ENCODE measurements at regions not wholly inside any gene's neighbourhood (a gene's known extent, or its start where the extent isn't known, plus 50 kb on each side); places are given as distances from the start of the nearest gene placed in this dataset.
"Not testable (repeated sequence)": the region's sequence is repeated elsewhere in the genome, so short reads cannot be mapped to it uniquely, and the experiment has no call there.

DNA sequence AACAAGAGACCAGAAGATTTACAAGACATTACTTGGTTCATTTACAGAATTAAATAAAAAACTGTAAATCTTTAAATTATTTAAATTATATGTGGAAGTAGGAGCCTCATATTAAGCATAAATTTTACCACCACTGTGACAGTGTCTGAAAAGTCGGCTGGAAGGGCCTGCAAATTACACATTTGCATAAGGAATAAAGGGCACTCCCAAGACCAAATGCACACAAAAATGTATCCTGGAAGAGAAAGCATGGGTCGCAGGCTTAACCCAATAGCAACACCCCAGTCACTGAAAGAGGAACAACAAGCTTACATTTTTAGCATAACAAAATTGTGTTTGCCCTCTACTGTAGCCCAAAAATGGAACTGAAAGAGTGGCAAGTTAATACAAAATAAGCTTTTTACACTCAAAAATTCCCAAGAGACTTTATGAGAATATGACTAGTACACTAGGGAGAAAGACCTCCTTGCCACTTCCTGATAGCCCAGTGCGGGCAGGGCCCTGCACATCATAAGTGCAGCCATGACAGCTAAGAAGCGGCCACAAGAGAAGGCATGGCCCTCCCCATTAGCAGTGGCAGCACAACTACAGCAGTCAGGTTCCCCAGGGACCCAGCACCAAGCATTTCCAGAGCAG is 482.0 kb downstream of the DTWD2 start:
- CTCF ChIA-PET: no interaction called here
- H3K79me2 ChIP-seq (ENCODE audit: control insufficient read depth, insufficient read depth, low read length): no peaks in the 10 kb centered on the region
- POLR2A ChIA-PET: no interaction called here
- no peaks in the 10 kb centered on the region for H3K4me1 ChIP-seq (ENCODE audit: control insufficient read depth, extremely low read depth, insufficient read depth, low read length)
- no peaks in the 10 kb centered on the region for H3K27me3 ChIP-seq (ENCODE audit: control insufficient read depth in 2 of 2, insufficient read depth in 2 of 2, low read length in 2 of 2)
- H3K4me3 ChIP-seq (replicated peaks in 1 of 3; ENCODE audit: insufficient read depth in 1 of 3, low read depth in 1 of 3, low read length in 3 of 3): no peak overlapping the region
- peaks cover 3% of the 10 kb centered on the region for H3K9me3 ChIP-seq (replicated peaks; ENCODE audit: control insufficient read depth, insufficient read depth, low read length)
- no peak overlapping the region for H3K27ac ChIP-seq (ENCODE audit: insufficient read depth, low read depth, low read length)
- no peaks in the 10 kb centered on the region for H3K36me3 ChIP-seq (ENCODE audit: control insufficient read depth in 2 of 2, extremely low read depth in 1 of 2, insufficient read depth in 2 of 2, low read length in 2 of 2)
- intact Hi-C loops (cut with micrococcal nuclease): no loop called here
- no peaks in the 10 kb centered on the region for H3K9me1 ChIP-seq (replicated peaks; ENCODE audit: control insufficient read depth, extremely low read depth, insufficient read depth, low read length)
- no peak overlapping the region for H3K9ac ChIP-seq (replicated peaks; ENCODE audit: extremely low read depth, insufficient read depth, low read length)
- BruUV-seq (replicated peaks): no TSS peak
- H2AFZ ChIP-seq (ENCODE audit: low read depth, low read length): no peak overlapping the region
- DNase-seq (ENCODE audit: low read depth, low spot score) (no peak), FAIRE-seq (no peak)
- TF ChIP-seq POLR2A (IDR thresholded peaks at IDR 0.05; ENCODE audit: low read depth, low read length): no peak
- TF ChIP-seq, protein P1, sequence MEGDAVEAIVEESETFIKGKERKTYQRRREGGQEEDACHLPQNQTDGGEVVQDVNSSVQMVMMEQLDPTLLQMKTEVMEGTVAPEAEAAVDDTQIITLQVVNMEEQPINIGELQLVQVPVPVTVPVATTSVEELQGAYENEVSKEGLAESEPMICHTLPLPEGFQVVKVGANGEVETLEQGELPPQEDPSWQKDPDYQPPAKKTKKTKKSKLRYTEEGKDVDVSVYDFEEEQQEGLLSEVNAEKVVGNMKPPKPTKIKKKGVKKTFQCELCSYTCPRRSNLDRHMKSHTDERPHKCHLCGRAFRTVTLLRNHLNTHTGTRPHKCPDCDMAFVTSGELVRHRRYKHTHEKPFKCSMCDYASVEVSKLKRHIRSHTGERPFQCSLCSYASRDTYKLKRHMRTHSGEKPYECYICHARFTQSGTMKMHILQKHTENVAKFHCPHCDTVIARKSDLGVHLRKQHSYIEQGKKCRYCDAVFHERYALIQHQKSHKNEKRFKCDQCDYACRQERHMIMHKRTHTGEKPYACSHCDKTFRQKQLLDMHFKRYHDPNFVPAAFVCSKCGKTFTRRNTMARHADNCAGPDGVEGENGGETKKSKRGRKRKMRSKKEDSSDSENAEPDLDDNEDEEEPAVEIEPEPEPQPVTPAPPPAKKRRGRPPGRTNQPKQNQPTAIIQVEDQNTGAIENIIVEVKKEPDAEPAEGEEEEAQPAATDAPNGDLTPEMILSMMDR (IDR thresholded peaks at IDR 0.05; ENCODE audit: extremely low read depth in 1 of 2, insufficient read depth in 1 of 2, low read depth in 1 of 2, low read length in 2 of 2): no peak
- no peaks in the 10 kb centered on the region for H4K20me1 ChIP-seq (replicated peaks; ENCODE audit: control insufficient read depth, extremely low read depth, insufficient read depth, low read length)
- no peak overlapping the region for H3K4me2 ChIP-seq (ENCODE audit: insufficient read depth, low read length)
- dilution Hi-C loops (cut with MboI; ENCODE audit: extremely low pct_ligation_motif_present, low sequenced_read_pairs): no loop called here

DNA sequence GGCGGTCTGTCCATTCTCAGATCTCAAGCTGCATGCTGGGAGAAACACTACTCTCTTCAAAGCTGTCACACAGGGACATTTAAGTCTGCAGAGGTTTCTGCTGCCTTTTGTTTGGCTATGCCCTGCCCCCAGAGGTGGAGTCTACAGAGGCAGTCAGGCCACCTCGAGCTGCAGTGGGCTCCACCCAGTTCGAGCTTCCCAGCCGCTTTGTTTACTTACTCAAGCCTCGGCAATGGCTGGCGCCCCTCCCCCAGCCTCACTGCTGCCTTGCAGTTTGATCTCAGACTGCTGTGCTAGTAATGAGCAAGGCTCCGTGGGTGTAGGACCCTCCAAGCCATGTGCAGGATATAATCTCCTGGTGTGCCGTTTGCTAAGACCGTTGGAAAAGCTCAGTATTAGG is 486.1 kb downstream of the DTWD2 start:
- FAIRE-seq; H3K9me3 ChIP-seq (replicated peaks; ENCODE audit: control insufficient read depth, insufficient read depth, low read length); BruUV-seq (replicated peaks); H3K9me1 ChIP-seq (replicated peaks; ENCODE audit: control insufficient read depth, extremely low read depth, insufficient read depth, low read length); H2AFZ ChIP-seq (ENCODE audit: low read depth, low read length); H3K27me3 ChIP-seq (ENCODE audit: control insufficient read depth in 2 of 2, insufficient read depth in 2 of 2, low read length in 2 of 2); CTCF ChIA-PET; H3K79me2 ChIP-seq (ENCODE audit: control insufficient read depth, insufficient read depth, low read length); H4K20me1 ChIP-seq (replicated peaks; ENCODE audit: control insufficient read depth, extremely low read depth, insufficient read depth, low read length); H3K4me3 ChIP-seq (replicated peaks in 1 of 3; ENCODE audit: insufficient read depth in 1 of 3, low read depth in 1 of 3, low read length in 3 of 3); H3K4me2 ChIP-seq (ENCODE audit: insufficient read depth, low read length); H3K9ac ChIP-seq (replicated peaks; ENCODE audit: extremely low read depth, insufficient read depth, low read length); H3K27ac ChIP-seq (ENCODE audit: insufficient read depth, low read depth, low read length); intact Hi-C loops (cut with micrococcal nuclease); dilution Hi-C loops (cut with MboI; ENCODE audit: extremely low pct_ligation_motif_present, low sequenced_read_pairs); POLR2A ChIA-PET; H3K4me1 ChIP-seq (ENCODE audit: control insufficient read depth, extremely low read depth, insufficient read depth, low read length); DNase-seq (ENCODE audit: low read depth, low spot score); H3K36me3 ChIP-seq (ENCODE audit: control insufficient read depth in 2 of 2, extremely low read depth in 1 of 2, insufficient read depth in 2 of 2, low read length in 2 of 2): not testable (repeated sequence)
